ENCODE measurements at regions not wholly inside any gene's neighbourhood (a gene's known extent, or its start where the extent isn't known, plus 50 kb on each side); places are given as distances from the start of the nearest gene placed in this dataset.
"Not testable (repeated sequence)": the region's sequence is repeated elsewhere in the genome, so short reads cannot be mapped to it uniquely, and the experiment has no call there.

GRCh38 chr6:62819640-62820039 lies 391.6 kb upstream of the FKBP1C start:
- no peak for DNase-seq (ENCODE audit: low read depth, low spot score)
- no peaks in the 10 kb centered on the region for H3K36me3 ChIP-seq (ENCODE audit: insufficient read depth, low read length)
- H3K4me3 ChIP-seq, result no peak overlapping the region
- H3K27ac ChIP-seq, result no peak overlapping the region
- H3K9me3 ChIP-seq (ENCODE audit: low read depth, low read length), result no peaks in the 10 kb centered on the region
- H3K9ac ChIP-seq (ENCODE audit: insufficient read length), result no peak overlapping the region
- TF ChIP-seq POLR2AphosphoS5 (IDR thresholded peaks at IDR 0.05; ENCODE audit: borderline replicate concordance, low read depth, low read length), result no peak
- TF ChIP-seq FOXP2 (optimal IDR thresholded peaks at IDR 0.05; ENCODE audit: control extremely low read depth, extremely low read length, insufficient read depth), result no peak
- no peak for TF ChIP-seq EZH2 (IDR thresholded peaks at IDR 0.05)

GRCh38 chr6:62808565-62809293 lies 402.5 kb upstream of the FKBP1C start:
- DNase-seq (ENCODE audit: low read depth, low spot score), result no peak
- Histone ChIP-seq H3K4me3 (no peak overlapping the region), H3K36me3 (ENCODE audit: insufficient read depth, low read length) (no peaks in the 10 kb centered on the region), H3K27ac (no peak overlapping the region), H3K9me3 (ENCODE audit: low read depth, low read length) (no peaks in the 10 kb centered on the region), H3K9ac (ENCODE audit: insufficient read length) (no peak overlapping the region)
- no peak for TF ChIP-seq EZH2 (IDR thresholded peaks at IDR 0.05)
- no peak for TF ChIP-seq FOXP2 (optimal IDR thresholded peaks at IDR 0.05; ENCODE audit: control extremely low read depth, extremely low read length, insufficient read depth)
- TF ChIP-seq POLR2AphosphoS5 (IDR thresholded peaks at IDR 0.05; ENCODE audit: borderline replicate concordance, low read depth, low read length), result no peak

DNA sequence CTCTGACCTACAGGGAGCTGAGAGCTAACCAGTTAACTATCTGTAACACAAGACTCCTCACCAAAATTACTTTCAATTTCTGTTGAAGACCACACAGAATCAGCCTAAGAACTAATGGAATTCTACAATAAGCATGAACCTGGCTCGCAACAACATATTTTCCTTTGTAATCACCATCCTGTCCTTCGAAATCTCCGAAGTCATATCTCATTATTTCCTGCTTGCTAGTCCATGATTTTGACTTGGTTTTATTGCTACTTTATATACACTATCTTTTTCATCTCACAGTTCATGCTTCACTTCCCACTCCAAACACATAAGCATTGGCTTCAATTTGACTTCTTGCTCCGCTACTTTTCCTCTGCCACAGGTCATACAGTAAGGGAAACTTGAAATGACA lies 405.8 kb upstream of the FKBP1C start:
- no peak for TF ChIP-seq POLR2AphosphoS5 (IDR thresholded peaks at IDR 0.05; ENCODE audit: borderline replicate concordance, low read depth, low read length)
- no peak for TF ChIP-seq FOXP2 (optimal IDR thresholded peaks at IDR 0.05; ENCODE audit: control extremely low read depth, extremely low read length, insufficient read depth)
- TF ChIP-seq EZH2 (IDR thresholded peaks at IDR 0.05), result no peak
- Histone ChIP-seq H3K36me3 (ENCODE audit: insufficient read depth, low read length) (no peaks in the 10 kb centered on the region), H3K27ac (no peak overlapping the region), H3K4me3 (no peak overlapping the region), H3K9ac (ENCODE audit: insufficient read length) (no peak overlapping the region), H3K9me3 (ENCODE audit: low read depth, low read length) (no peaks in the 10 kb centered on the region)
- no peak for DNase-seq (ENCODE audit: low read depth, low spot score)

DNA sequence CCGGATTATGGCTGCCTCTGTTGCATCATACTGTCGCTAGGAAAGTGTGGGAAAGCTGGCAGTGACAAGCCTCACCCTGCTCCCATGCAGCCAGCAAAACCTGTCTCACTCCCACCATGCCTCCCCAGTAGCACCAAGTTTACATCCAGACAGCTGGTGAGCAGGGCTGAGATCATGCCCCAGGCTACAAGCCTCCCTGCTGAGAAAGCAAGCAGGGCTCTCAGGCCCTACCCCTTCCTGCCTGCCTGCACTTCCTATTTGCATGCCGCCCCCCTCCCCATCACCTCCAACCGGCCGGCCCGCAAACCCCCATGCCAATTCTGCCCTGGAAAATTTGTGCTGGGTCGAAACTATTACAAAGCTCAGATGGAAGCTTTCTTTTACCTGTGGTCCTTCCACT lies 408.2 kb upstream of the FKBP1C start:
- H3K27ac ChIP-seq, result no peak overlapping the region
- no peak for DNase-seq (ENCODE audit: low read depth, low spot score)
- H3K4me3 ChIP-seq, result no peak overlapping the region
- H3K36me3 ChIP-seq (ENCODE audit: insufficient read depth, low read length), result no peaks in the 10 kb centered on the region
- no peak overlapping the region for H3K9ac ChIP-seq (ENCODE audit: insufficient read length)
- no peak for TF ChIP-seq EZH2 (IDR thresholded peaks at IDR 0.05)
- no peak for TF ChIP-seq FOXP2 (optimal IDR thresholded peaks at IDR 0.05; ENCODE audit: control extremely low read depth, extremely low read length, insufficient read depth)
- no peak for TF ChIP-seq POLR2AphosphoS5 (IDR thresholded peaks at IDR 0.05; ENCODE audit: borderline replicate concordance, low read depth, low read length)
- H3K9me3 ChIP-seq (ENCODE audit: low read depth, low read length), result no peaks in the 10 kb centered on the region

- Histone ChIP-seq H3K9ac (ENCODE audit: insufficient read length) (no peak overlapping the region), H3K9me3 (ENCODE audit: low read depth, low read length) (no peaks in the 10 kb centered on the region), H3K36me3 (ENCODE audit: insufficient read depth, low read length) (no peaks in the 10 kb centered on the region), H3K4me3 (no peak overlapping the region), H3K27ac (no peak overlapping the region)
- no peak for DNase-seq (ENCODE audit: low read depth, low spot score)
- no peak for TF ChIP-seq POLR2AphosphoS5 (IDR thresholded peaks at IDR 0.05; ENCODE audit: borderline replicate concordance, low read depth, low read length)
- TF ChIP-seq EZH2 (IDR thresholded peaks at IDR 0.05), result no peak
- no peak for TF ChIP-seq FOXP2 (optimal IDR thresholded peaks at IDR 0.05; ENCODE audit: control extremely low read depth, extremely low read length, insufficient read depth)
Measured at GRCh38 chr6:62797190-62797589, 414.1 kb upstream of the FKBP1C start.

GRCh38 chr6:62775427-62776022 lies 435.7 kb upstream of the FKBP1C start:
- H3K4me3 ChIP-seq, result no peak overlapping the region
- TF ChIP-seq FOXP2 (optimal IDR thresholded peaks at IDR 0.05; ENCODE audit: control extremely low read depth, extremely low read length, insufficient read depth), result no peak
- no peak for TF ChIP-seq POLR2AphosphoS5 (IDR thresholded peaks at IDR 0.05; ENCODE audit: borderline replicate concordance, low read depth, low read length)
- TF ChIP-seq EZH2 (IDR thresholded peaks at IDR 0.05), result no peak
- DNase-seq (ENCODE audit: low read depth, low spot score), result no peak

DNA sequence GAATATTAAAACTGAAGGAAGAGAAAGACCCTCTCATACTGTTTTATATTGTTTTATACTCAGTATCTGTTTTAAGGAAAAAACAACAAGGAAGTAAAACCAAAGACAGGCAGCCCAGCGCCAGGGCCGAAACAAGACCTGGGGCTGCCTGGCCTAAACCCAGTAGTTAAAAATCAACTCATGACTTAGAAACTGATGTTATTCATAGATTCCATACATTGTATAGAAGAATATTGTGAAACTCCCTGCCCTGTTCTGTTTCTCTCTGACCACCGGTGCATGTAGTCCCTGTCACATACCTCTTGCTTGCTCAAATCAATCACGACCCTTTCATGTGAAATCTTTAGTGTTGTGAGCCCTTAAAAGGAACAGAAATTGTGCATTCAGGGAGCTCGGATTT lies 445.1 kb upstream of the FKBP1C start:
- H3K27ac ChIP-seq; DNase-seq (ENCODE audit: low read depth, low spot score); H3K9me3 ChIP-seq (ENCODE audit: low read depth, low read length); H3K4me3 ChIP-seq; H3K9ac ChIP-seq (ENCODE audit: insufficient read length); H3K36me3 ChIP-seq (ENCODE audit: insufficient read depth, low read length): not testable (repeated sequence)

More at GRCh38 chr6:62775427-62776022, 435.7 kb upstream of the FKBP1C start:
- no peak overlapping the region for H3K27ac ChIP-seq
- H3K9ac ChIP-seq (ENCODE audit: insufficient read length), result no peak overlapping the region
- no peaks in the 10 kb centered on the region for H3K9me3 ChIP-seq (ENCODE audit: low read depth, low read length)
- H3K36me3 ChIP-seq (ENCODE audit: insufficient read depth, low read length), result no peaks in the 10 kb centered on the region

DNA sequence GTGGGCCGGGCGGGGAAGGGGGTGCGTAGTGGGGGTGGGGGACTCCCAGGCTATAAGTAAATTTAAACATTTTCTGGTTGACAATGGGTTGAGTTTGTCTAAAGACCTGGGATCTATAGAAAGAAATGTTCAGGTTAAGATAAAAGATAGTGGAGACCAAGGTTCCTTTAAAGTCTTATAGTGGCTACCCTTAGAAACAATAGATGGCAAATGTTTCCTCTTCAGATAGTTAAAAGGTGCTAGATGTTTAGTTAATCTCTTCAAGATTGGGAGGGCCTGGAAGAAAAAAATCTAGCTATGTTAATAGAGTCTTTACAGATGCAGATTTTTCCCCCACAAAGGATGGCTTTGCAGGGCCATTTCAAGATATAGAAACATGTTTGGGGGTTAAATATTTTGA lies 446.4 kb upstream of the FKBP1C start:
- H3K4me3 ChIP-seq, result no peak overlapping the region
- no peak for TF ChIP-seq FOXP2 (optimal IDR thresholded peaks at IDR 0.05; ENCODE audit: control extremely low read depth, extremely low read length, insufficient read depth)
- TF ChIP-seq EZH2 (IDR thresholded peaks at IDR 0.05), result no peak
- no peak for TF ChIP-seq POLR2AphosphoS5 (IDR thresholded peaks at IDR 0.05; ENCODE audit: borderline replicate concordance, low read depth, low read length)
- H3K36me3 ChIP-seq (ENCODE audit: insufficient read depth, low read length), result no peaks in the 10 kb centered on the region
- no peak overlapping the region for H3K27ac ChIP-seq
- DNase-seq (ENCODE audit: low read depth, low spot score), result no peak
- H3K9ac ChIP-seq (ENCODE audit: insufficient read length), result no peak overlapping the region
- no peaks in the 10 kb centered on the region for H3K9me3 ChIP-seq (ENCODE audit: low read depth, low read length)
